ENCODE measurements at regions not wholly inside any gene's neighbourhood (a gene's known extent, or its start where the extent isn't known, plus 50 kb on each side); places are given as distances from the start of the nearest gene placed in this dataset.

DNA sequence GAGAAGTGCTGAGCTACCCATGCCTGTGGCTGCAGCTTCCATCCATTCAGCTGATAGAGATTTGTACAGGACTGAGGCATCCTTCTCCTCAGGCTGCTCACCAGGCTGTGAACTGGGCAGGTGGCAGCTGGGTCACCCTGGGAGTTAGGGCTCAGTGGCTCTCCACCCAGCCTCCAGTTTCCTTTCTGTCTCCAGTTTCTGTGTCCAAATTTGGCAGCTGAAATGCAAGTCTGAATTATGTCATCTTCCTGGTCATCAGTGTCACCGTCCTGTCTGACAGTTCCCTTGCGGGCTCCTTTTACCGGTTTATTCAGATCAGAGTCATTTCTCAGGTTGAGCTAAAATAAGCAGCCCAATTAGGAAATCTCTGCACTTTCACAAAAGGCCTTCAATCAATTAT lies 93.3 kb downstream of the EDN1 start:
- no peak for DNase-seq (ENCODE audit: low read depth in 3 of 3)

DNA sequence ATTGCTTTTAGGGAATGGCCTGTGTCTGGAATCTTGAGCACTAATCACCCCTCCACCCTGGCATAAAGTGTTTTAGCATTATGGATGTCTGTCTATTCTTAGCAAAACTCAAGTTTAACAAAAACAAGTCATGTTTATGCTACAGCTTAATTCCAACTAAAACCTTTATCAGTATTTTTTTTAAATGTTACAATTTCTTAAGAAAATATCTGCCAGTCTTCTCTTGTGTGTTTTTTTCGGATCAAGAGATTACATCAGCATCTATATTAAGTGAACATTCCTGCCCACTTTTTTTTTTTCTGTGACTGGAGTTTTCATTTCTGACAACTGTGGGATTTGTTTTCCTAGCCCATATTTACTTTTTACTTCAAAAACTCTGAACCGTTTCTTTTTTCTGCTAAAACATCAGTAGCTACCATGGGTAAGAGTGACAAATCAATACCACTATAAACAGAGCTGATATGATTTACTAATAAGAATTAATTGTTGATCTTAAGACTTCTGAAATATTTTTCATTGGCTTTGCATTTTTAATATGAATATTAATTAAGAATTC lies 94.3 kb downstream of the EDN1 start:
- no peak for DNase-seq (ENCODE audit: low read depth in 3 of 3)

- no peak for DNase-seq (ENCODE audit: low read depth in 3 of 3)
Measured at GRCh38 chr6:12385316-12385715, 95.2 kb downstream of the EDN1 start.

- no peak for DNase-seq (ENCODE audit: low read depth in 3 of 3)
Measured at GRCh38 chr6:12386816-12387215, 96.7 kb downstream of the EDN1 start.

- DNase-seq (ENCODE audit: low read depth in 3 of 3) = no peak
Measured at GRCh38 chr6:12391472-12391871, 101.3 kb downstream of the EDN1 start.

GRCh38 chr6:12392490-12392889 lies 102.3 kb downstream of the EDN1 start:
- no peak for DNase-seq (ENCODE audit: low read depth in 3 of 3)

GRCh38 chr6:12393100-12393499 lies 102.9 kb downstream of the EDN1 start:
- DNase-seq (ENCODE audit: low read depth in 3 of 3) = no peak

DNA sequence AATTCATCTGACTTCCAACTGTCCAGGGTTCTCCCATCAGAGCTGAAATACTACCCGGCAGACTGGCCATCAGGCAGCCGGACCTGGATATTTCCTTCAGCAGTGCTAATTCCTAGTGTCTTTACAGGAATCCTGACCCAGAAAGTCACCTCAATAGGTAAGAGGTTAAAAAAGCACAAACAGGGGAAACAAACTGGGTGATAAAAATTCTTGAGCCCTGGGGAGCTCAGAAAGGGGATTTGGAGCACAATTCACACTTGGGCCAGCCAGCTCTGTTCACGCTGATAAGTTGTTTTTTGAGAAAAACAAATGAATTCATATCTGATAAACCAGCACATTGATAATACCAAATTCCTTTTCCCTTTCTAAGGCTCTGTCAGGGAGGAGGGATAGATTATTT lies 104.0 kb downstream of the EDN1 start:
- DNase-seq (ENCODE audit: low read depth in 3 of 3) = no peak

DNA sequence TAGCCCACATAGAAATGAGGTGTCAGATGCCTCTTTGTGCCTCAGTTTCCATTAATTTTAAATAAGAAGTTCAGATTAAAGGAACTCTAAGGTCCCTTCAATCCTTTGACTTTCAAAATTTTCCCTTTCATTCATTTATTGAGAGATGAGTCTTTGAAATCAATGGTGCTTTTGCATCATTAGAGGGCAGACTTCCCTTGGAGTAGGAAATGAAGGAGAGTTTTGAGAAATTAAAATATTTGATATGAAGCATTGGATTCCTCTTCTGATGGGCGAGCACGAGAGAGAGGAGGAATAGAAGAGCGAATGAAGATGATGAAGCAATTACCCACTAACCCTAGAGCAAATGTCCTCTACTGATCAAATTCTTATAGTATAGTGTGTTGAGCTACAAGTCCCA lies 105.7 kb downstream of the EDN1 start:
- DNase-seq (ENCODE audit: low read depth in 3 of 3) = no peak

DNA sequence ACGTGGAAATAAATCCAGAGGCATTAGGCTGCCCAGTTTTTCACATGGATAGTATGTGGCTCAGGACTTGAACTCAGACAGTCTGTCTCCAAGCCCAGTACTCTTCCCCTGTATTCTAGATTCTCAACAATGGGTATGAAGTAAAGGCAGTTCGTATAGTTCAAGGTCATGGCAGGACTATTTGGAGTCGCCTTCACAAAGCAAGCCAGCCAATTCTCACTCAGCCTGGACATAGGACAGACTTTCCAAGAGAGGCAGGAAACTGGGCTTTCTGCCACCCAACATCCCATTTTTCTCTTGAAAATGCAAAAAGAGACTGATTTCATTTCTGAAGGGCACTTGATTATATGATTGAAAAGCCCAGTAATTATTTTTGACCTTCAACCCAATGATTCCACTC lies 111.0 kb downstream of the EDN1 start:
- DNase-seq (ENCODE audit: low read depth in 3 of 3) = no peak

GRCh38 chr6:12403201-12403826 lies 113.2 kb downstream of the EDN1 start:
- DNase-seq (ENCODE audit: low read depth in 3 of 3) = no peak

DNA sequence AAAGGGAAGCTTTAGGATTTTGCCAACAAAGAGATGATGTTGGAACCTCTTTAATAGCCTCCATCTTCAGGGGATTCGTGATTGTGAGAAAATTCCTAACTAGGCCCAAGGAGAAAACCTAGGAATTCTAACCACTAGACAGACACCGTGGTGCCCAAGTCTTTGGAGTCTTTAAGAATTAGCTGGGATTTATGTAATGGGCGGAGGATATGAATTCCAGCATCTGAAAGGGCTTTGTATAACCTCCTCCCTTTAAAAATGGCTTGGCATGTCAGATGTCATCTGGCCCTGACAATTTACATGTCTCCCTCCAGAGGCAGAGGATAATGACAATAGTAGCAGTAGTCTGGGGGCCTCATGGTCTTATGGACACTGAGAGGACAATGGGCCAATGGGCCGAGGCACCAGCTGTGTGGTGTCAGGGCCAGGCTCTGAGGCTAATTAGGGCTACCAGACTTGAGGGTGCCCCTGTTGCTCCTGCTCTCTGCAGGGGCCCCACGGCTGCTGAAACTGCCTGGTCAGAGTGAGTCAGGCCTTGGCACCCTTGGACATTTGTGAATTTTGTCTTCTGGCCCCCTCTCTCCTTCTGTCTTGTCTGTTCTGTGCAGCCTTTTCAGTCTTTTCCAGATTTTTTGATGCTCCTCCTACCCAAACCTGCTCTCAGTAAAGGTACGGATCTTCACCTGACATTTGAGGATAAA lies 113.9 kb downstream of the EDN1 start:
- no peak for DNase-seq (ENCODE audit: low read depth in 3 of 3)

- no peak for DNase-seq (ENCODE audit: low read depth in 3 of 3)
Measured at GRCh38 chr6:12404651-12405050, 114.5 kb downstream of the EDN1 start.

DNA sequence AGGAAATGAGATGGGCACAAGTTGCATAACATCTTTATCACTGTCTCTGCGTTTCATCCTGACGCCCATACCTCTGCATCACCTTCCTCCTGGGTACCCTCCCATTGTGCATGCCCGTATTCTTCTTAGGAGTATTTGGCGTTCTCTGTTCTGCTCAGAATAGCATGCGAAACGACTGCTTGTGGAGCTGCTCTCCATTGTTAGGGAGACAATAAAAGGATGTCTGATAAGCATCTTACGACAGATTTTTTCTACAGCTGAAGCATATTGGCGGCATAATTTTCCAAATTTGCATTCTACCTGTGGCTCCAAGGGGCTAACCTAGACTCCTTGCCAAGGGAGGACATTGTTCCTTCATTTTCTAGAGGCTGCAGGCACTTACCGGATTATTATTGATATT lies 118.6 kb downstream of the EDN1 start:
- no peak for DNase-seq (ENCODE audit: low read depth in 3 of 3)

DNA sequence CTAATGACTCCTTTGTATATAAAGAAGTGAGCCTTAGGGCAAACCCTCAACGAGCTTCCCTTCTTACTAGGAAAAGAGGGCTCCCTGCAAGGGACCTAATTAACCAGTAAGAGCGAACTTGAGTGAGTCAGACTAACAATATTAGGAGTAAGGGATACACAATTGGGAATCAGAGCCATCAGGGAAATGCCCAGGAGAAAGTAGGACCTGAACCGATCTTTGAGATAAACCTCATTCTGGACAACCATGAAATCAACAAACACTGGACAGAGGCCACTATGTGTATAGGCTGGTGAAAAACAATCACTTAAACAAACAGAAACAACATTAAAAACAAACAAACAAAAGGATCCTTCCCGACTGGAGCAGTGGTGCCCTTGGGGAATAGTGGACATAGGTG lies 120.8 kb downstream of the EDN1 start:
- no peak for DNase-seq (ENCODE audit: low read depth in 3 of 3)

DNA sequence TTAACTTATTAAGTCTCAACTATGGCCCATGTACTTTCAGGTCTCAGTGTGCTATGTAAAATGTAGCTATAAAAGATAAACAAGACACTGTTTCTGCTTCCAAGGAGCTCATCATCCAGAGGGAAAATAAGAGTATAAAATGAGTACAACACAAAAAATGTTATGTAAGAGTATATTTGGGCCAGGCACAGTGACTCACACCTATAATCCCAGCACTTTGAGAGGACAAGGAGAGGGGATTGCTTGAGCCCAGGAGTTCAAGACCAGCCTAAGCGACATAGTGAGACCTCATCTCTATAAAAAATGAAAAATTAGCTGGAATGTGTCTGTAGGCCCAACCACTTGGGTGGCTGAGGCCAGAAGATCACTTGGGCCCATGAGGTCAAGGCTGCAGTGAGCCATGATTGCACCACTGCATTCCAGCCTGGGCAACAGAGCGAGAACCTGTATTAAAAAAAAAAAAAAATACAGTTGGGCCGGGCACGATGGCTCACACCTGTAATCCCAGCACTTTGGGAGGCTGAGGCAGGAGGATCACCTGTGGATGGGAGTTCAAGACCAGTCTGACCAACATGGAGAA lies 124.0 kb downstream of the EDN1 start:
- DNase-seq (ENCODE audit: low read depth in 3 of 3) = no peak

DNA sequence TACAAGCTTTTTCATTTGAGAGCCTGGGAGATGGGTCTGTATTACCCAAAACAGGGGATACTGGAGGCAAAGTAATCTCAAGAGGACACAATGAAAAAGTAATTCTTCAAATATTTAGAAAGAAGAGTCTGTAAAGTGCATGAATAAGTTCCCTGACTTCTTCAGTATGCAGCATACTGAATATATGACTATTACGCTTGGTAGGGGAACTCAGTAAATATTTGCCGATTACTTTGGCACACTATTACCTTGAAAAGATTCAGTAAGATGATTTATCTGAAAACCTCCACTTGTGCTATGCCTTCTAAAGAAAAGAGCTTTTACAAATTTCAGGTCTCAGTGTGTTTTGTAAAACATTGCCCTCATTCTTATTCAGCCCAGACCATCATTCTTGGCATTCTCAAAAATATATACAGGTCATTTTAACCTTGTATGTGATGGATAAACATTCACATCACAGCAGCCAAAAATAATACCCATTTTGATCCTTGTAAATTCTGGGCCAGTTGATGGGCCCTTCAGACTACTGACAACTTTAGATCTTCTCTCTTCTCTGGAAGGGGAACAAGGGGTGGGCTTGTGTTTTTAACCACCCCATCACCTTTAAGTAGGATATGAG lies 125.9 kb downstream of the EDN1 start:
- no peak for DNase-seq (ENCODE audit: low read depth in 3 of 3)

- no peak for DNase-seq (ENCODE audit: low read depth in 3 of 3)
Measured at GRCh38 chr6:12417191-12417590, 127.0 kb downstream of the EDN1 start.

- DNase-seq (ENCODE audit: low read depth in 3 of 3) = no peak
Measured at GRCh38 chr6:12418946-12419345, 128.8 kb downstream of the EDN1 start.

DNA sequence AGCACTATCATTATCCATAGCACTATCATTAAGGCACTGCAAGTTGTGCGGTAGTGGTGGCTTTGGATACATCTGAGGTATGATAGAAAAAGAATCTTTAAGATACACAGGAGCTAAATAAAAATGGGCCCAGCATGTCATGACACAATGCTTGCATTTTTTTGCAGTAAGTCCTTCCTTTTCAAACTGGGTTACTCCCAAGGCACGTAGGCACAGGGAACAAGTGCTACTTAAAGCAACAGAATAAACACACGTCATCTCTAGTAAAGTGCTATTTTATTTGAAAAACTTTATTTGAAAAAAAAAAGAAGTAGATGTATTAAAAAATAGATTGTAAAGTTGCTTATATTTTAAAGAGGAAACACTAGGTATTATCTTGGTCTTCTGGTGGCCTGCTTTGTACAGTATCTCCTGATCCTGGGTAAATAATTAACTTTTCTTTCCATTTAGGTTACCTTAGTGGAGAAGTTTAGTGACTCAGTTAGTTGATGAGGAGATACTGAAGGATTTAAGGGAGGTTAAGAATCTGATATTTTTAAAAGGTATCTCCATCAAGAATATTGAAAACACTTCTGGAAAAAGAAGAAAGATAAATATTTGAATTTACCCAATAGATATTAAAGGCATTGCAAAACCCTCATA lies 129.6 kb downstream of the EDN1 start:
- no peak for DNase-seq (ENCODE audit: low read depth in 3 of 3)

DNA sequence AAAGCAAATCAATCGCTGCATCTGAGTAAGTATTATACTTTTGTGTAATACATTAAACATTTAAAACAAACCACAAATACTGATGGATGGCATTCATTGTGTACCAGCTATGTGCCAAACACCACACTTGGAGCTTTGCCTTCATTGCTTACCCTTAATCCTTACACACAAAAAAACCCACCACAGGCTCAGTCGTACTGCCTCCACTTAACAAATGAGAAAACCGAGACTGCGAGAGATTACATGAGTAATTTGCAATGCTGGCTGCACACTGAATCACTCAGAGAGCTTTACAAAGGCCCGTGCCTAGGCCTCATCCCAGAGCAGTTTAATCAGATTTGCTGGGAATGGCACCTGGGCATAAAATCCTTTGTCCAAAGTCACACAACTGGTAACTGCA lies 130.5 kb downstream of the EDN1 start:
- no peak for DNase-seq (ENCODE audit: low read depth in 3 of 3)

DNA sequence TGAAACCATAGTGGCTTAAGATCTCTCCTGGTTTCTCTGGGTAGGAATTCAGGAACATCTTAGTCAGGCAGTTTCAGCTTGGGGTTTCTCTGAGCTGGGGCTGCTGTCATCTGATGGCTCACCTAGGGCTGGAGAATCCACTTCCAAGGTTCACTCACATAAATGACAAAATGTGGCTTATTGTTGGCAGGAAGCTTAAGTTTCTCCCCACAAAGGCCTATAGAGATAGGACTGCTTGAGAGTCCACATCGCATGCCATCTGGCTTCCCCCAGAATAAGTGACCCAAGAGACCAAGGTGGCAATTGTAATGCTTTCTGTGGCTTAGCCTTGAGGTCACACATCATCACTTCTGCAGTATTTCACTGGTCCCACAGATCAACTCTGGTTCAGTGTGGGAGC lies 131.4 kb downstream of the EDN1 start:
- no peak for DNase-seq (ENCODE audit: low read depth in 3 of 3)
